OCI-LY1 (cell line): ENCODE measurements at regions not wholly inside any gene's neighbourhood (a gene's known extent, or its start where the extent isn't known, plus 50 kb on each side); places are given as distances from the start of the nearest gene placed in this dataset.

Experiments used
- H2AFZ ChIP-seq: fragments of 200-600 bp; sonication (generic), shearing (Covaris generic); 2 replicates; pipeline ENCODE4 v1.6.0; 2014; ENCODE audit warnings: antibody characterized with exemption, mild to moderate bottlenecking, low read length
- H3F3A ChIP-seq: fragments of 200-600 bp; sonication (generic), shearing (Covaris generic); 2 replicates; pipeline ENCODE4 v1.6.0; 2014; ENCODE audit warnings: mild to moderate bottlenecking, antibody characterized with exemption, low read length, moderate library complexity; ENCODE audit not compliant: insufficient read depth
- H3K27ac ChIP-seq: fragments of 200-600 bp; sonication (generic); 2 replicates; pipeline ENCODE4 v1.5.1; 2014; ENCODE audit warnings: low read length, mixed run types, mild to moderate bottlenecking, low read depth; ENCODE audit not compliant: poor library complexity, severe bottlenecking
- H3K27me3 ChIP-seq: fragments of 200-600 bp; sonication (generic); 2 replicates; pipeline ENCODE4 v1.6.0; 2014; ENCODE audit warnings: antibody characterized with exemption, mild to moderate bottlenecking, low read length, moderate library complexity; ENCODE audit not compliant: insufficient read depth
- H3K36me3 ChIP-seq: fragments of 200-600 bp; sonication (generic); 2 replicates; pipeline ENCODE4 v1.6.1; 2014; ENCODE audit warnings: mild to moderate bottlenecking, antibody characterized with exemption, low read length, moderate library complexity, mixed read lengths; ENCODE audit not compliant: insufficient read depth
- H3K4me1 ChIP-seq: fragments of 200-600 bp; sonication (generic); 2 replicates; pipeline ENCODE4 v1.5.1; 2014; ENCODE audit warnings: mild to moderate bottlenecking, low read length, moderate library complexity; ENCODE audit not compliant: insufficient read depth, severe bottlenecking
- H3K4me2 ChIP-seq: fragments of 200-600 bp; sonication (generic), shearing (Covaris generic); 2 replicates; pipeline ENCODE4 v1.6.1; 2014; ENCODE audit warnings: low read length
- H3K4me3 ChIP-seq: fragments of 200-600 bp; sonication (generic); 2 replicates; pipeline ENCODE4 v1.5.1; 2014; ENCODE audit warnings: low read length, low read depth, mild to moderate bottlenecking, mixed read lengths; ENCODE audit not compliant: poor library complexity, severe bottlenecking
- H3K79me2 ChIP-seq: fragments of 200-600 bp; shearing (Covaris generic); 2 replicates; pipeline ENCODE4 v1.6.1; 2016; ENCODE audit warnings: mixed run types, low read length, mixed read lengths; ENCODE audit not compliant: insufficient read depth
- H3K9ac ChIP-seq: fragments of 200-600 bp; sonication (generic), shearing (Covaris generic); 2 replicates; pipeline ENCODE4 v1.6.1; 2014; ENCODE audit warnings: mild to moderate bottlenecking, low read length, mixed read lengths
- H3K9me2 ChIP-seq: fragments of 200-600 bp; sonication (generic), shearing (Covaris generic); 2 replicates; pipeline ENCODE4 v1.6.1; 2014; ENCODE audit warnings: low read depth, mild to moderate bottlenecking, low read length, mixed read lengths
- H3K9me3 ChIP-seq: fragments of 200-600 bp; shearing (Covaris generic); 2 replicates; pipeline ENCODE4 v1.6.1; 2014; ENCODE audit warnings: low read length, mixed read lengths
- H4K20me1 ChIP-seq: fragments of 200-600 bp; sonication (generic), shearing (Covaris generic); 2 replicates; pipeline ENCODE4 v1.6.0; 2016; ENCODE audit warnings: mild to moderate bottlenecking, low read length; ENCODE audit not compliant: insufficient read depth
- EZH2 ChIP-seq: fragments of 200-600 bp; sonication (generic), shearing (Covaris generic); IDR thresholded peaks from 2 replicates; pipeline ENCODE4 v1.8.0; 2017; ENCODE audit warnings: borderline replicate concordance, mixed run types, mild to moderate bottlenecking, antibody characterized with exemption, low read length, moderate library complexity, mixed read lengths
- TF ChIP-seq, protein P1 (sequence below): fragments of 200-600 bp; sonication (generic), shearing (Covaris generic); IDR thresholded peaks from 2 replicates; pipeline ENCODE4 v1.5.1; 2017; ENCODE audit warnings: mild to moderate bottlenecking, antibody characterized with exemption, low read length, moderate library complexity, mixed read lengths

DNA sequence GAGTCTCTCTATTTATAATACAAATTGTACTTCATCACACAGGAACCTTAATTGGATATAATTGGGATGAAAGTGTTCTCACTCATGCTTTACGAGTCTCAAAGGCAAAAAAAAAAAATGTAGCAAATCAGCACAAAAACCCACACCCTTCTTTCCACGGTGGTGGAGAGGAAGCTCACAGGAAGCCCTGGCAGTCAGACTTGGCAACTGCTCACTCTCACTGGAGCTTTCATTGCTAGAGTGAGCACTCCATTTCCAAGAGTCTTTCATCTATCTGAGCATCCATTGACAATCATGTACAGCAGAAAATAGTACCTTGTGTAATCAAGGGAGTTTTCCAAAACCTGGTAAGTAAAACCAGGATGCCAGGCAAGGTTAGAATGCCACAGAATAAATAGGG lies 2159.4 kb upstream of the AGA start:
- Histone ChIP-seq H3K79me2 (no peaks in the 10 kb centered on the region), H2AFZ (no peak overlapping the region), H3F3A (no peaks in the 10 kb centered on the region), H3K4me3 (no peak overlapping the region), H3K27ac (no peak overlapping the region), H3K9ac (no peak overlapping the region), H3K36me3 (no peaks in the 10 kb centered on the region), H3K4me2 (no peak overlapping the region), H3K27me3 (no peaks in the 10 kb centered on the region), H3K4me1 (no peaks in the 10 kb centered on the region), H3K9me2 (no peaks in the 10 kb centered on the region), H3K9me3 (no peaks in the 10 kb centered on the region), H4K20me1 (no peaks in the 10 kb centered on the region)
- TF ChIP-seq, protein P1, sequence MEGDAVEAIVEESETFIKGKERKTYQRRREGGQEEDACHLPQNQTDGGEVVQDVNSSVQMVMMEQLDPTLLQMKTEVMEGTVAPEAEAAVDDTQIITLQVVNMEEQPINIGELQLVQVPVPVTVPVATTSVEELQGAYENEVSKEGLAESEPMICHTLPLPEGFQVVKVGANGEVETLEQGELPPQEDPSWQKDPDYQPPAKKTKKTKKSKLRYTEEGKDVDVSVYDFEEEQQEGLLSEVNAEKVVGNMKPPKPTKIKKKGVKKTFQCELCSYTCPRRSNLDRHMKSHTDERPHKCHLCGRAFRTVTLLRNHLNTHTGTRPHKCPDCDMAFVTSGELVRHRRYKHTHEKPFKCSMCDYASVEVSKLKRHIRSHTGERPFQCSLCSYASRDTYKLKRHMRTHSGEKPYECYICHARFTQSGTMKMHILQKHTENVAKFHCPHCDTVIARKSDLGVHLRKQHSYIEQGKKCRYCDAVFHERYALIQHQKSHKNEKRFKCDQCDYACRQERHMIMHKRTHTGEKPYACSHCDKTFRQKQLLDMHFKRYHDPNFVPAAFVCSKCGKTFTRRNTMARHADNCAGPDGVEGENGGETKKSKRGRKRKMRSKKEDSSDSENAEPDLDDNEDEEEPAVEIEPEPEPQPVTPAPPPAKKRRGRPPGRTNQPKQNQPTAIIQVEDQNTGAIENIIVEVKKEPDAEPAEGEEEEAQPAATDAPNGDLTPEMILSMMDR = no peak
- TF ChIP-seq EZH2 = no peak

- H4K20me1 ChIP-seq = no peaks in the 10 kb centered on the region
- H3K36me3 ChIP-seq = no peaks in the 10 kb centered on the region
- no peak overlapping the region for H3K9ac ChIP-seq
- no peak overlapping the region for H3K4me3 ChIP-seq
- H3K9me3 ChIP-seq = no peaks in the 10 kb centered on the region
- H3K79me2 ChIP-seq = no peaks in the 10 kb centered on the region
- H3K9me2 ChIP-seq = no peaks in the 10 kb centered on the region
- no peaks in the 10 kb centered on the region for H3K27me3 ChIP-seq
- H3K4me1 ChIP-seq = no peaks in the 10 kb centered on the region
- no peak overlapping the region for H2AFZ ChIP-seq
- H3K27ac ChIP-seq = no peak overlapping the region
- H3F3A ChIP-seq = no peaks in the 10 kb centered on the region
- TF ChIP-seq EZH2 = no peak
- TF ChIP-seq, protein P1 = no peak
- no peak overlapping the region for H3K4me2 ChIP-seq
Observed at GRCh38 chr4:179605196-179605595, 2163.0 kb upstream of the AGA start.

- H2AFZ ChIP-seq = no peak overlapping the region
- no peak overlapping the region for H3K4me3 ChIP-seq
- no peak overlapping the region for H3K9ac ChIP-seq
- TF ChIP-seq EZH2 = no peak
- TF ChIP-seq, protein P1 = no peak
- no peaks in the 10 kb centered on the region for H3K79me2 ChIP-seq
- no peak overlapping the region for H3K4me2 ChIP-seq
- no peaks in the 10 kb centered on the region for H3K36me3 ChIP-seq
- no peak overlapping the region for H3K27ac ChIP-seq
- no peaks in the 10 kb centered on the region for H3K27me3 ChIP-seq
- H3K9me3 ChIP-seq = no peaks in the 10 kb centered on the region
- no peaks in the 10 kb centered on the region for H3K4me1 ChIP-seq
- H3F3A ChIP-seq = no peaks in the 10 kb centered on the region
- H3K9me2 ChIP-seq = no peaks in the 10 kb centered on the region
- H4K20me1 ChIP-seq = no peaks in the 10 kb centered on the region
Observed at GRCh38 chr4:179607003-179607402, 2164.8 kb upstream of the AGA start.
